ENCODE measurements at regions not wholly inside any gene's neighbourhood (a gene's known extent, or its start where the extent isn't known, plus 50 kb on each side); places are given as distances from the start of the nearest gene placed in this dataset.

DNA sequence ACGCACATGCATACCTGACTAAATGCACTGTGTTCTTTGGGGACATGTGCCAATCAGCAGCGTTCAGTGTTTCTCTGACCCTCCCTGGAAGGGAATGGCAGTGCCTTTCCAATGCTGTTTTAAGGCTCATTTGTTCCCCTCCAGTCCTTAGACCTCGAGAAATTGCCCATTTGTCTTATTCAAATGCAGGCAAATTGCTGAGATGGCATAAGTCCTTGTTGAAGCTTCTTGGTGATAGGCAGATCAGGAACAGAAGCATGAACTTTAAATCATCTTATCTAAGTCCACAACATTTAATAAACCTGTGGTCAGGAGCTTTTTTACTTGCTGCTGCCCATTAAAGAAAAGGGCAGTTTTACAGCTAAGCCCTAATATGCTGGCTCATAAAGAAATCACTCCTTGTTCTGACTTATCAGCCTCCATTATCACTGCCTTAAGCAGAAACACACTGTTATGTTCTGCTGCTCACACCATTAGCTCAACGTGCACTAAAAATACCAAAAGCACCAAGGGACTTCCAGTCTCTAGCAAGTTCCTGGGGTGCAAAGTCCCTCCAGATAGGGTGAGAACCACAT, 112.9 kb upstream of the LRFN2 start:
- no peak overlapping the region for H3K27ac ChIP-seq
- CTCF ChIA-PET = no interaction called here
- no peak for DNase-seq (ENCODE audit: low spot score)
- POLR2A ChIA-PET (ENCODE audit: low non-redundant PET) = no interaction called here
- no peak for TF ChIP-seq CTCF (conservative IDR thresholded peaks at IDR 0.05; ENCODE audit: low read depth)

DNA sequence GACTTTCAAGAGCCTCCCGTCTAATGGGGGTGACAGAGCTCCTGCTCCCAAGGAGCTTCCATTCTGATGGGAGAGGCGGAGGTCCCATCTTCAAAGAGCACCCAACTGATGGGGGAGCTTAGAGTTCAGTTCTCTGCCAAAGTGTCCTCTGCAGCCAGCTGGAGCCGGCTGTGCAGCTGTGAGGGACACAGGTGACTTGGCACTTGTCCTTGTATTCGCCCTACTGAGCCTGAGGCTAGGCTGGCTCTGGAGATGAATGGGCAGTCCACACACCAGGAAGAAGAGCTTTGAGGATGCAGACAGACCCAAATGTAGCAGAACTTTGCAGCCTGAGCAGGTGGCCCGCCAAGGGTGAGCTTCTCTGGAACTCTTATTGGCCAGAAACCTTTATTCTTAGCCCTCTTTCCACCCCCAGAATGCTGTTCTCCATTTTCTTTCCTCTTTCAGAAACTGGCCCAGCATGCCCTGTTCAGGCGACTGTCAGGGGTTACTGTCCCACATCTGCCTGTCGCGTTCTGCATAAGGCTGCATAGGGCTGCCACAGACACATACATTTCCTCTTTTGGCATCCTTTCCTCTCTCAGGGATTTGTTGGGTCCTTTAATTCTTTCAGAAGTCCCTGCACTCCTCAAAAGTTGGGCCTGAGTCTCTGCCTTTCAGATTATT, 108.7 kb upstream of the LRFN2 start:
- H3K27ac ChIP-seq = no peak overlapping the region
- TF ChIP-seq CTCF (conservative IDR thresholded peaks at IDR 0.05; ENCODE audit: low read depth) = no peak
- ChIA-PET POLR2A (ENCODE audit: low non-redundant PET) (no interaction called here), CTCF (no interaction called here)
- DNase-seq (ENCODE audit: low spot score) = no peak

GRCh38 chr6:40695114-40695513, 108.0 kb upstream of the LRFN2 start:
- POLR2A ChIA-PET (ENCODE audit: low non-redundant PET) = no interaction called here
- CTCF ChIA-PET = no interaction called here
- peak; percentile 21 for DNase-seq (ENCODE audit: low spot score)

DNA sequence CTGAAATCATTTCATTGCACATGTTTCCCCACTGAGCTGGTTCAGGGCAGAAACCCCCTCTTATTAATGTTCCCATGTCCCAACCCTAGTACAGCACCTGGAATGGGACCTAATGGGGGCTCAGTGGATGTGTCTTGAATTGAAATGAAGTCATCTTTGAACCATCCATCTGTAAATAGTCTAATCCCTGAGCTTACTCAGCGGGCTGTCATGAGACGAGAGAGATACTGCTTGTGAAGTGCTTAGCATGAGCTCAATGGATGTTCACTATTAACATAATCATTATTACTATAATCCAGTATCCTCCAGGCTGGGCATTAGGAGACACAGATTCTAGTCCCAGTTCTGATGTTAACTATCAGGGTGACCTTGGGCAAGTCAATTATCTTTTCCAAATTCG, 106.6 kb upstream of the LRFN2 start:
- no peak for TF ChIP-seq CTCF (conservative IDR thresholded peaks at IDR 0.05; ENCODE audit: low read depth)
- no peak for DNase-seq (ENCODE audit: low spot score)
- ChIA-PET CTCF (no interaction called here), POLR2A (ENCODE audit: low non-redundant PET) (no interaction called here)
- H3K27ac ChIP-seq = no peak overlapping the region

More at GRCh38 chr6:40695114-40695513, 108.0 kb upstream of the LRFN2 start:
- no peak overlapping the region for H3K27ac ChIP-seq
- no peak for TF ChIP-seq CTCF (conservative IDR thresholded peaks at IDR 0.05; ENCODE audit: low read depth)

DNA sequence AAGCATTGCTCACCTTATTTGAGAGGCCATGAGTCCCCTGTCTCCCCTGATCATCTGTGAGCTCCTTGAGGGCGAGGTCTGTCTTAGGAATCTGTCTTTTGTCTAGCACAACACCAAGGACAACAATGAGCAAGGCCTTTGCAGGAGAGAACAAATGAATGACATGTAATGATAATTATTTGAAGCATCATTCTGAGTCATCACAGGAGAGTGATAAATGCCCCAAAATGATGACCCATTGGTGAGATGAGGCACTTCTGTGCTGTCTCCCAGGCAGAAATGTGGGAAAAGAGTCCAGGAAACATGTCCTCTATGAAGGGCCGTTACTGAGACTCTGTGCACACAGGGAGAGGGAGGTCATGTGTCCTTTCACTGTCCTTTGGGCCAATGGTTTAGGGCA, 105.2 kb upstream of the LRFN2 start:
- no peak for DNase-seq (ENCODE audit: low spot score)
- ChIA-PET CTCF (interaction anchor here (0.6 kb wide), 1 partner anchor 296 kb away, joined by 3 read pairs; no protein-coding TSS in a partner anchor), POLR2A (ENCODE audit: low non-redundant PET) (no interaction called here)

DNA sequence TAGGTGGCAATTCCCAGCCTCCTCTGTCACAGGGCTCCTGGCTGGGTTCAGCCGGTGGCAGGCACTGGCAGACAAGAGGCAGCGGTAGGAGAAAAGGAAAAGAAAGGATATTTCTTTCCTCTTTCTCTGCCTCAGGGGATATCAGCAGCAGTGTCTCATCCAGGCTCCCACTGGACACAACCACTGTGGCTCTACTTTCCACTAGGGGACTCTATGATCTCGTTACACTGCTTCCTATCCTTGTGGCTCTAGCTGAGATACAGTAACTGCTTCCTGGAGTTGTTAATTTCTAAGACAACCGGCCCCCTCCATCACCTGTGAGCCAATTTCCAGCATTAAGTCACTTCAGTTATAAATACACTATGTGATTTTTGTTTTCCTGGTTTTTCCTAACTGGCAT, 102.0 kb upstream of the LRFN2 start:
- CTCF ChIA-PET = no interaction called here
- TF ChIP-seq CTCF (conservative IDR thresholded peaks at IDR 0.05; ENCODE audit: low read depth) = no peak
- no peak overlapping the region for H3K27ac ChIP-seq
- DNase-seq (ENCODE audit: low spot score) = no peak
- POLR2A ChIA-PET (ENCODE audit: low non-redundant PET) = no interaction called here

More for the DNA sequence above, 105.2 kb upstream of the LRFN2 start:
- no peak for TF ChIP-seq CTCF (conservative IDR thresholded peaks at IDR 0.05; ENCODE audit: low read depth)
- H3K27ac ChIP-seq = no peak overlapping the region
